ENCODE measurements at regions not wholly inside any gene's neighbourhood (a gene's known extent, or its start where the extent isn't known, plus 50 kb on each side); places are given as distances from the start of the nearest gene placed in this dataset.

DNA sequence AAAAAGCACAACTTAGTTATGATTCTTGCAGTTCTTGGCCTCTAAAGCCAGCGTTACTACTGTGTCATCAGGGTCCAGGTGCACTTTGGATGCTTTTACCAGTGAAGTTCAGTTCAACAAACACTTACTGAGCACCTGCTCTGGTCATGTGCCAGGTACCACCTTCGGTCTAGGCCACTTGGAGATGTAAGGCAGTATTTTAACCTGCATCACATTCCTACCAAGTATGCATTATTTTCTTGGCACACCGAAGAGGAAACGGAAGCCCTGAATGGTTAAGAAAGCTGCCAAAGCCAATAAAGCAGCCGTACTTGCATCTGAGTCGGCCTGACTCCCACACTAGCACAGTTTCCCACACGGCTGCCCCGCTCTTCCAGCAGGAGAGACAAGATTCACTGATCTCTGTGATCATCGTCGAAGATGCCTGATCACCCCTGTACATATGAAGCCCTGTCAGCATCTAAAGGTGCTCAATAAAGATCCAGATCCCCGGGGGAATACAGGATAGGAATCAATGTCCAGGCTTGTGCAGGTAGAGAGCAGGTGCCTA is 427.1 kb downstream of the EIPR1 start:
- H3K9me3 ChIP-seq = peaks cover 0 to 21% (median 14%) of the 10 kb centered on the region in 8 donors
- no peaks in the 10 kb centered on the region for H3K4me1 ChIP-seq
- TF ChIP-seq POLR2AphosphoS5 (IDR thresholded peaks at IDR 0.05) (no peak), POLR2A (IDR thresholded peaks at IDR 0.05) (no peak)
- TF ChIP-seq, protein P1, sequence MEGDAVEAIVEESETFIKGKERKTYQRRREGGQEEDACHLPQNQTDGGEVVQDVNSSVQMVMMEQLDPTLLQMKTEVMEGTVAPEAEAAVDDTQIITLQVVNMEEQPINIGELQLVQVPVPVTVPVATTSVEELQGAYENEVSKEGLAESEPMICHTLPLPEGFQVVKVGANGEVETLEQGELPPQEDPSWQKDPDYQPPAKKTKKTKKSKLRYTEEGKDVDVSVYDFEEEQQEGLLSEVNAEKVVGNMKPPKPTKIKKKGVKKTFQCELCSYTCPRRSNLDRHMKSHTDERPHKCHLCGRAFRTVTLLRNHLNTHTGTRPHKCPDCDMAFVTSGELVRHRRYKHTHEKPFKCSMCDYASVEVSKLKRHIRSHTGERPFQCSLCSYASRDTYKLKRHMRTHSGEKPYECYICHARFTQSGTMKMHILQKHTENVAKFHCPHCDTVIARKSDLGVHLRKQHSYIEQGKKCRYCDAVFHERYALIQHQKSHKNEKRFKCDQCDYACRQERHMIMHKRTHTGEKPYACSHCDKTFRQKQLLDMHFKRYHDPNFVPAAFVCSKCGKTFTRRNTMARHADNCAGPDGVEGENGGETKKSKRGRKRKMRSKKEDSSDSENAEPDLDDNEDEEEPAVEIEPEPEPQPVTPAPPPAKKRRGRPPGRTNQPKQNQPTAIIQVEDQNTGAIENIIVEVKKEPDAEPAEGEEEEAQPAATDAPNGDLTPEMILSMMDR (IDR thresholded peaks at IDR 0.05 in 8 of 11, conservative IDR thresholded peaks at IDR 0.05 in 3 of 11) = no peak
- no peak overlapping the region for H3K27ac ChIP-seq
- no peak for DNase-seq
- peaks cover 0 to 3% (median 0%) of the 10 kb centered on the region in 7 donors for H3K27me3 ChIP-seq (replicated peaks in 1 of 7)
- no peak overlapping the region for H3K4me3 ChIP-seq
- 76 to 84% (median 81%) methylated on average over 11 of the region's 11 CpGs for WGBS, 5 donors
- intact Hi-C loops (cut with DNase I; ENCODE audit: low total_unique reads) = no loop called here
- no peaks in the 10 kb centered on the region for H3K36me3 ChIP-seq

DNA sequence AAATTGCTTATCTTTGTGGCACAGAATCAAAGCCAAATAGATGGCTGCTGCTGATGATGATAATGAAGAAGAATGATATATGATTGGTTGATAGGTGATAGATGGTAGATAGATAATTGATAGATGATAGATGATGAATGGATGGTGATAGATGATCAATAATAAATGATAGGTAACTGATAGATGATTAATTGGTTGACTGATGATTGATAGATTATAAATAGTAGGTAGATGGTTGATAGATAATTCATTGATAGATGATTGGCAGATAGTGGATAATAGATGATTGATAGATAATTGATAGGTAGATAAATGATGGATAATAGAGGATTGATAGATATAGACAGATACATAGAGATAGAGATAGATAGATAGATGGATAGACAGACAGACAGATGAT is 430.2 kb downstream of the EIPR1 start:
- intact Hi-C loops (cut with DNase I; ENCODE audit: low total_unique reads) = no loop called here
- TF ChIP-seq POLR2AphosphoS5 (IDR thresholded peaks at IDR 0.05) (no peak), POLR2A (IDR thresholded peaks at IDR 0.05) (no peak)
- TF ChIP-seq, protein P1 (IDR thresholded peaks at IDR 0.05 in 8 of 11, conservative IDR thresholded peaks at IDR 0.05 in 3 of 11) = no peak

DNA sequence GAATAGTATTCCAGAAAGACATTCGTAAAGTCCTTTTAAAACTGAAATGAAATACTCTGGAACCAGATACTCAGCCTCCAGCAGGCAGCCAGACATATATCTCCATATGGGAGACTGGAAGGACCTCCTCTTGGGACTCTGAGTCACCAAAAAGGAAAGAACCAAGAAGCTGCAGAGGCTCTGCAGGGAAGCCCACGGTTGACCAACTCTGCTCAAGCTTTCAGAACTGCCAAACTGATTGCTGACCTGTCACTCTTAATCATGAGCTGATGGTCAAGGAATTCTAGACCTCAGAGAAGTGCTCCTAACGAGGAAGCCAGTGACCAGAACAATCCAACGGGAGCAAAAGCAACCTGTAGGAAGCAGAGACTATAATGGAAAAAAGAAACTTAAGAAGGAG is 434.7 kb downstream of the EIPR1 start:
- no peak for DNase-seq
- Histone ChIP-seq H3K9me3 (peaks cover 0 to 41% (median 23%) of the 10 kb centered on the region in 8 donors), H3K4me1 (no peaks in the 10 kb centered on the region), H3K27ac (no peak overlapping the region), H3K36me3 (no peaks in the 10 kb centered on the region), H3K4me3 (no peak overlapping the region), H3K27me3 (replicated peaks in 1 of 7) (peaks cover 0 to 16% (median 0%) of the 10 kb centered on the region in 7 donors)
- intact Hi-C loops (cut with DNase I; ENCODE audit: low total_unique reads) = no loop called here
- no peak for TF ChIP-seq POLR2A (IDR thresholded peaks at IDR 0.05)
- no peak for TF ChIP-seq POLR2AphosphoS5 (IDR thresholded peaks at IDR 0.05)
- TF ChIP-seq, protein P1 (IDR thresholded peaks at IDR 0.05 in 8 of 11, conservative IDR thresholded peaks at IDR 0.05 in 3 of 11) = no peak
- 61 to 78% (median 70%) methylated on average over 4 of the region's 4 CpGs for WGBS, 5 donors

More for the DNA sequence above, 430.2 kb downstream of the EIPR1 start:
- H3K36me3 ChIP-seq = no peaks in the 10 kb centered on the region
- H3K9me3 ChIP-seq = peaks cover 0 to 33% (median 23%) of the 10 kb centered on the region in 8 donors
- no peak for DNase-seq
- H3K4me3 ChIP-seq = no peak overlapping the region
- no peak overlapping the region for H3K27ac ChIP-seq
- H3K4me1 ChIP-seq = no peaks in the 10 kb centered on the region
- H3K27me3 ChIP-seq (replicated peaks in 1 of 7) = peaks cover 0 to 3% (median 0%) of the 10 kb centered on the region in 7 donors

DNA sequence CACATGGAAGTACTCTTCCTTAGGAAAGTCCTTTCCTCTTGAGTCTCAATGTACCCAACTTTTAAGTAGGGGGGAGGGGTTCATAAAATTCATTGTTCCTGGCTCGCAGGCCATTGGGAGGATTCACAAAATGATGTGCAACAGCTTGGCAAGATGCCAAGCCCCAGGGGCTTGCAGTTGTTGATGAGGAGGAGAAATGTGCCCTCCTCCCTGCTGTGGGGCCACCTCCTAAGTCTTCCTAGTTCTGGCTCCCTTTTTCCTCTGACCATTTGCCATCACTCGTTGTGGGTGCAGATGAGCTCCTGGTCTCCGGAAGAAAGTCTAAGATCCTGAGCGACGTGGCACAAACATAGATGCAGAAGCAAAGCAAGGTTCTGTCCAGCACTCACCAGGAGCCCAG is 435.4 kb downstream of the EIPR1 start:
- WGBS, 5 donors = 77 to 89% (median 82%) methylated on average over 5 of the region's 5 CpGs
- DNase-seq = no peak
- peaks cover 0 to 41% (median 23%) of the 10 kb centered on the region in 8 donors for H3K9me3 ChIP-seq
- intact Hi-C loops (cut with DNase I; ENCODE audit: low total_unique reads) = no loop called here
- H3K4me1 ChIP-seq = no peaks in the 10 kb centered on the region
- peaks cover 0 to 16% (median 0%) of the 10 kb centered on the region in 7 donors for H3K27me3 ChIP-seq (replicated peaks in 1 of 7)
- no peaks in the 10 kb centered on the region for H3K36me3 ChIP-seq
- no peak overlapping the region for H3K27ac ChIP-seq
- no peak overlapping the region for H3K4me3 ChIP-seq
- TF ChIP-seq, protein P1 (IDR thresholded peaks at IDR 0.05 in 8 of 11, conservative IDR thresholded peaks at IDR 0.05 in 3 of 11) = no peak
- TF ChIP-seq POLR2A (IDR thresholded peaks at IDR 0.05) (no peak), POLR2AphosphoS5 (IDR thresholded peaks at IDR 0.05) (no peak)

All from spleen (tissue), 11 donors.